ENCODE measurements at regions not wholly inside any gene's neighbourhood (a gene's known extent, or its start where the extent isn't known, plus 50 kb on each side); places are given as distances from the start of the nearest gene placed in this dataset.

DNA sequence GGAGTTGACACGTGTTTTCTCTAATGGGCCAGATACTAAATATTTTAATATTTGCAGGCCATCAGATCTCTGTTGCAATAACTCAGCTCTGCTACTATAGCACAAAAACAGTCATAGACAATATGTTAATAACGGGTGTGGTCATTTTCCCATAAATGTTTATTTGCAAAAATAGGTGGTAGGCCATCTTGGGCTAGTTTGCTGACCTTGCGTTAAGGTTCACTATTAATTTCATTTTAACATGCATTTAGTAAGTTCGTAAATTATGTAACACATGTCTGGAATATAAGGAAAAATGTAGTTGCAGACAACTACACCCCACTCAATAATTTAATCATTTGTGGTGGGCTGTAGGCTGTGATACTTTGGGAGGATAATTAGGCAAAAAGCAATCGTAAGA, 577.8 kb downstream of the PKHD1 start:
- DNase-seq (ENCODE audit: low read depth in 2 of 2), result no peak
- no peak overlapping the region for H3K4me3 ChIP-seq (replicated peaks in 1 of 2; ENCODE audit: low read depth in 2 of 2, low read length in 2 of 2)
- TF ChIP-seq, protein P1, sequence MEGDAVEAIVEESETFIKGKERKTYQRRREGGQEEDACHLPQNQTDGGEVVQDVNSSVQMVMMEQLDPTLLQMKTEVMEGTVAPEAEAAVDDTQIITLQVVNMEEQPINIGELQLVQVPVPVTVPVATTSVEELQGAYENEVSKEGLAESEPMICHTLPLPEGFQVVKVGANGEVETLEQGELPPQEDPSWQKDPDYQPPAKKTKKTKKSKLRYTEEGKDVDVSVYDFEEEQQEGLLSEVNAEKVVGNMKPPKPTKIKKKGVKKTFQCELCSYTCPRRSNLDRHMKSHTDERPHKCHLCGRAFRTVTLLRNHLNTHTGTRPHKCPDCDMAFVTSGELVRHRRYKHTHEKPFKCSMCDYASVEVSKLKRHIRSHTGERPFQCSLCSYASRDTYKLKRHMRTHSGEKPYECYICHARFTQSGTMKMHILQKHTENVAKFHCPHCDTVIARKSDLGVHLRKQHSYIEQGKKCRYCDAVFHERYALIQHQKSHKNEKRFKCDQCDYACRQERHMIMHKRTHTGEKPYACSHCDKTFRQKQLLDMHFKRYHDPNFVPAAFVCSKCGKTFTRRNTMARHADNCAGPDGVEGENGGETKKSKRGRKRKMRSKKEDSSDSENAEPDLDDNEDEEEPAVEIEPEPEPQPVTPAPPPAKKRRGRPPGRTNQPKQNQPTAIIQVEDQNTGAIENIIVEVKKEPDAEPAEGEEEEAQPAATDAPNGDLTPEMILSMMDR (IDR thresholded peaks at IDR 0.05; ENCODE audit: low read depth, low read length), result no peak

DNA sequence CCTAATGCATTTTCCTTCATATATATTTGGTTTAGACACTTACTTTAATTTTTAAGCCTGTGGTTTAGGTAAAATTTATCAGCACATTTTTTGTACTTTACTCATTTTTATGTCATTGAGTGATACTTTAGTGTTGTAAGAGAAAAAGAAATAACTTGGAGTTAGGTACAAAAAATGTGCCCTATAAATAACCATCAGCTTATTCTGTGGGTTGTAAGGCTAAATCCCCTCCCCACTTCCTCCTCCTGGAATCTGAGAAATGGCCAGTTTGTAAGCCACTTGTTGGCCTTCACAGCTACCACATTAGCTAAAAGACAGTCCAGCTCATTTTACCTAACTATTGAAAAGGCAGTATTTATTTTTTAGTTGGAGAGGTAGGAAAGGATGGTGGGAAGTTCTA, 576.3 kb downstream of the PKHD1 start:
- TF ChIP-seq, protein P1 (IDR thresholded peaks at IDR 0.05; ENCODE audit: low read depth, low read length), result no peak
- no peak for DNase-seq (ENCODE audit: low read depth in 2 of 2)
- H3K4me3 ChIP-seq (replicated peaks in 1 of 2; ENCODE audit: low read depth in 2 of 2, low read length in 2 of 2), result no peak overlapping the region

DNA sequence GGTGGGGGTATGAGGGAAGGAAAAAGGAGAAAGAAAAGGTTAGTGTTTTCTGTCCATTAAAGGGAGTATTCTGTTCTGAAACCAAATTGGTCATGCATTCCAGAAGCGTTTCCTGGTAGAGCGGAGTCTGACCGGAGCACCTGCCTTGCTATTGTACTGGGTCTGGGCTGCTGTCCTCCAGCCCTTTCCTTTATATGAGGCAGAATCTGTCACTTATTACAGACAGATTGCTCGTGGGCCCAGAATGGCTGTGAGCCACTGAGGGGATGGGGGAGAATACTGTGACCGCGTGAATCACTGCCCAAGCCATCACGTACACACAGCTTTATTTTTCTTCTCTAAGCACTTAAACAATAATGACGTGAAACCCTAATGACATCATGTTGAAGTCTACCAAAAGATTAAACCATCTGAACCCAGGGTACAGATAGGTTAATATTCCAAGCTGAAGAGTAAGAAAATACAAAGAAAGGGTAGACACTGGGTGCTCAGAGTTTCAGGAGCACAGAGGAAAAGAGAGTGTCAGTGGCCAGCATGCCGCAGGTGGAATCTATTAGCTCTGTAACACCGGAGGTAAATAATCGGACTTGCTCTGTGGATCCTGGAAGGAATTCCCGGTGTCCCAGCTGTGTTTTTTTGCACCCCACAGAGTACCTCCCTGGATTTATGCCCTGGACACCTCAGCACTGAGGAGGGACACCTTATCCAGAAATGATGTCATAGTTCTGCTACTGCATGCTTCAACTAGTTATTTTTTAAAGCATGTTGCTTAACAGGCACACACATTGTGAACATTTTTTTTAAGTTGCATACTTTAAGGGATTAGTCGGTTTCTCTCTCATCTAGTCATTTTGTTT, 573.3 kb downstream of the PKHD1 start:
- no peak for DNase-seq (ENCODE audit: low read depth in 2 of 2)
- no peak overlapping the region for H3K4me3 ChIP-seq (replicated peaks in 1 of 2; ENCODE audit: low read depth in 2 of 2, low read length in 2 of 2)
- TF ChIP-seq, protein P1 (IDR thresholded peaks at IDR 0.05; ENCODE audit: low read depth, low read length), result no peak

DNA sequence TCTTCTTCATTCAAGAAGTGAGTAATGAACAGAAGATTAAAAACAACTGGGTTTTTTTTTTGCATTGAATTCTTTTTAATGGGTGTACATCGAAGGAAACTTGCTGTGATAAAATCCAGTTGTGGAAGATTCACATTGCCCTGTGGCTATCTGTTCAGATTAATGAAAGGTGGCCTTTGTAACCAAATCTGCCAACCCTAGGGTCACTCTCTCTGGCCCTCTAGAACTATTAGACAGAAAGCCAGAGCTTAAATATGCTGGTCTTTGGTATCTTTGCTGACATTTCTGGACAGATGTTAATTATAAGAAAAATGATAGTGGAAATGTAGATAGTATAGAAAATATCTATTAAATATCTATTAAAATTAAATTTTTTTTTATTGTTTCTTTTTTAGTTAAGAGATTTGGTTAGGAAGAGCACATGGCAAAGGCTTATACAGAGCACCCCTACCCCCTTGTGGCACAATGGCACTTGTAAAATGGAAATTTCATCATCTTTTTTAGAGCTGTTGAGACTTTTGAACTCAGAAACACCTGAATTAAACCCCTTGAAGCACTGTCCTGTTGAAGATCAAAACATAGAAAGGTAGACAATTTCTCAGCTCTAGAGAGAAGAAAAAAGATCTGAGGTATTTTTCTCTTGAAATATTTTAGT, 572.5 kb downstream of the PKHD1 start:
- TF ChIP-seq, protein P1 (IDR thresholded peaks at IDR 0.05; ENCODE audit: low read depth, low read length), result no peak
- no peak overlapping the region for H3K4me3 ChIP-seq (replicated peaks in 1 of 2; ENCODE audit: low read depth in 2 of 2, low read length in 2 of 2)
- no peak for DNase-seq (ENCODE audit: low read depth in 2 of 2)

DNA sequence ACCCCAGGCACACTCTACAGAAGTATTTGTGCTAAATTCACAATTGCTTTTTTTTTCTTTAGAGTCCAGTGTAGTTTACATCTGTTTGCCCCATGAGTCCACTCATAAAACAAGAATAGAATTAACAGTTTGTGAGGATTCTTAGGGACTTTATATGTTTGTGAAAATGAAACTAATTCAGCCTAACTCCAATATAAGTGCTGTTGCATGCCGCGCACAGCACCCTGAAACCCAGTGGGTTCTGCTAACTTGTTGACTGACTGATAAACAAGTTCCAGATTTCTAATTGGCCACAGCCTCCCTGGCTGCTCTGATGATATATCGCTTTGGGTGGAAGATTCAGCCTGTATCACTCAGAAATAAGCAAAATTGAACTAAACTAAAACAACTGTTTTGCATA, 561.4 kb downstream of the PKHD1 start:
- H3K4me3 ChIP-seq (replicated peaks in 1 of 2; ENCODE audit: low read depth in 2 of 2, low read length in 2 of 2), result no peak overlapping the region
- DNase-seq (ENCODE audit: low read depth in 2 of 2), result no peak
- TF ChIP-seq, protein P1 (IDR thresholded peaks at IDR 0.05; ENCODE audit: low read depth, low read length), result no peak

DNA sequence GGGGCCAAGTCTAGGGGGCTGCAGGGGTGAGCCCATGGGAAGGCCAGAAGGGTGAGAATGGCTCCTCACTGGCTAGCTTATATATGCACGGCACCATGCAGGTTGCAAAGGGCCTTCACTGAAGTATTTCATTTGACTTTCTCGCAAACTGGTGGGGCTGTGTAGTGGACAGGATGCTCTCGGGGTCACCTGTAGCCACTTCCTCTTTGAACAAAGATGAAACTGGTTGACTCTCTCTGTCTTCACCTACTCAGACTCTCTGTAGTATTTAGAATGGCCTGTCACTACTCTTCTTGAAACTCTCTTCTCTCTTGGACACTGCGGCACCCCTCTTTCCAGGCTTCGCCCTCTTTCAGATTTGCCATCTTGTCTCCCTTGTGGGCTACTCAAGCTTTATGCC, 560.5 kb downstream of the PKHD1 start:
- no peak overlapping the region for H3K4me3 ChIP-seq (replicated peaks in 1 of 2; ENCODE audit: low read depth in 2 of 2, low read length in 2 of 2)
- DNase-seq (ENCODE audit: low read depth in 2 of 2), result no peak
- TF ChIP-seq, protein P1 (IDR thresholded peaks at IDR 0.05; ENCODE audit: low read depth, low read length), result no peak
